Liver (tissue), 3 donors: ENCODE measurements at regions not wholly inside any gene's neighbourhood (a gene's known extent, or its start where the extent isn't known, plus 50 kb on each side); places are given as distances from the start of the nearest gene placed in this dataset.

Experiments used
- EGR1 ChIP-seq, 2 donors: IDR thresholded peaks; 2 replicates each; pipeline ENCODE4 v1.6.1; 2016 to 2018; ENCODE audit warnings: antibody characterized with exemption in 2 of 2, low read depth in 2 of 2
- FOXA1 ChIP-seq: IDR thresholded peaks from 2 replicates; pipeline ENCODE4 v1.6.1; 2016; ENCODE audit warnings: antibody characterized with exemption
- GABPA ChIP-seq, 2 donors: IDR thresholded peaks in 1 of 2; conservative IDR thresholded peaks in 1 of 2; 2 replicates each; pipeline ENCODE4 v1.6.1; 2016; ENCODE audit warnings: antibody characterized with exemption in 2 of 2, mild to moderate bottlenecking in 1 of 2, moderate library complexity in 1 of 2
- HNF4G ChIP-seq: IDR thresholded peaks from 2 replicates; pipeline ENCODE4 v1.6.1; 2016; ENCODE audit warnings: antibody characterized with exemption
- NR2F2 ChIP-seq: IDR thresholded peaks from 2 replicates; pipeline ENCODE4 v1.6.1; 2016; ENCODE audit warnings: antibody characterized with exemption
- RAD21 ChIP-seq, 2 donors: IDR thresholded peaks; 2 replicates each; pipeline ENCODE4 v1.6.1; 2016; ENCODE audit warnings: antibody characterized with exemption in 2 of 2, mild to moderate bottlenecking in 2 of 2
- TAF1 ChIP-seq: conservative IDR thresholded peaks from 2 replicates; pipeline ENCODE4 v1.6.1; 2016; ENCODE audit warnings: antibody characterized with exemption, mild to moderate bottlenecking
- TF ChIP-seq, protein P1 (sequence below): IDR thresholded peaks from 2 replicates; pipeline ENCODE4 v1.6.1; 2016; ENCODE audit warnings: antibody characterized with exemption
- TF ChIP-seq, protein P2 (sequence below): fragments of 150-350 bp; IDR thresholded peaks from 2 replicates; pipeline ENCODE4 v1.5.1; 2017; ENCODE audit warnings: improper control_type of control experiment, low read depth, low read length; ENCODE audit not compliant: missing input control
- TF ChIP-seq, protein P3 (sequence below): IDR thresholded peaks from 2 replicates; pipeline ENCODE4 v1.6.1; 2016; ENCODE audit warnings: antibody characterized with exemption, mild to moderate bottlenecking
- donor health status: healthy.
- donor health status: healthy.

DNA sequence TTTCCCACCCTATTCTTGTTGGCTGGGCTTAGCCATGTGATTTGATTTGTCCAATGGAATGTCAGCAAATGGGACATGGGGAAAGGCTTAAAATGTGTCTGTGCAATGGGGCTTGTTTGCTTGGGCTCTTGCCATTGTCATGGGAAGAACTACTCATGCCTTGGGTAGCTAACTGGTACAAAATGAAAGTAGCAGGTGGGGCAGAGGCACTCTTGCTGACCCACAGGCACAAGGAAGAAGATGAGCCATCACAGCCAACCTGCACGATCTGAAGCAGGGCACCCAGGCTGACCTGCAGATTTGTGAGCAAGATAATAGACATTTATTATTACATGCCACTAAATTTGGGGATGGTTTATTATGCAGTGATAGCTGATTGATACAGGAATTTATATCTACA lies 305.9 kb upstream of the CAMK1G start:
- TF ChIP-seq, protein P1, sequence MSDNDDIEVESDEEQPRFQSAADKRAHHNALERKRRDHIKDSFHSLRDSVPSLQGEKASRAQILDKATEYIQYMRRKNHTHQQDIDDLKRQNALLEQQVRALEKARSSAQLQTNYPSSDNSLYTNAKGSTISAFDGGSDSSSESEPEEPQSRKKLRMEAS = no peak
- TF ChIP-seq, protein P2, sequence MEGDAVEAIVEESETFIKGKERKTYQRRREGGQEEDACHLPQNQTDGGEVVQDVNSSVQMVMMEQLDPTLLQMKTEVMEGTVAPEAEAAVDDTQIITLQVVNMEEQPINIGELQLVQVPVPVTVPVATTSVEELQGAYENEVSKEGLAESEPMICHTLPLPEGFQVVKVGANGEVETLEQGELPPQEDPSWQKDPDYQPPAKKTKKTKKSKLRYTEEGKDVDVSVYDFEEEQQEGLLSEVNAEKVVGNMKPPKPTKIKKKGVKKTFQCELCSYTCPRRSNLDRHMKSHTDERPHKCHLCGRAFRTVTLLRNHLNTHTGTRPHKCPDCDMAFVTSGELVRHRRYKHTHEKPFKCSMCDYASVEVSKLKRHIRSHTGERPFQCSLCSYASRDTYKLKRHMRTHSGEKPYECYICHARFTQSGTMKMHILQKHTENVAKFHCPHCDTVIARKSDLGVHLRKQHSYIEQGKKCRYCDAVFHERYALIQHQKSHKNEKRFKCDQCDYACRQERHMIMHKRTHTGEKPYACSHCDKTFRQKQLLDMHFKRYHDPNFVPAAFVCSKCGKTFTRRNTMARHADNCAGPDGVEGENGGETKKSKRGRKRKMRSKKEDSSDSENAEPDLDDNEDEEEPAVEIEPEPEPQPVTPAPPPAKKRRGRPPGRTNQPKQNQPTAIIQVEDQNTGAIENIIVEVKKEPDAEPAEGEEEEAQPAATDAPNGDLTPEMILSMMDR = no peak
- TF ChIP-seq NR2F2 (no peak), EGR1 (IDR thresholded peaks at IDR 0.05; ENCODE audit: low read depth in 2 of 2) (no peak), GABPA (IDR thresholded peaks at IDR 0.05 in 1 of 2, conservative IDR thresholded peaks at IDR 0.05 in 1 of 2) (no peak), RAD21 (IDR thresholded peaks at IDR 0.05) (no peak), TAF1 (no peak), HNF4G (no peak), FOXA1 (no peak)
- TF ChIP-seq, protein P3, sequence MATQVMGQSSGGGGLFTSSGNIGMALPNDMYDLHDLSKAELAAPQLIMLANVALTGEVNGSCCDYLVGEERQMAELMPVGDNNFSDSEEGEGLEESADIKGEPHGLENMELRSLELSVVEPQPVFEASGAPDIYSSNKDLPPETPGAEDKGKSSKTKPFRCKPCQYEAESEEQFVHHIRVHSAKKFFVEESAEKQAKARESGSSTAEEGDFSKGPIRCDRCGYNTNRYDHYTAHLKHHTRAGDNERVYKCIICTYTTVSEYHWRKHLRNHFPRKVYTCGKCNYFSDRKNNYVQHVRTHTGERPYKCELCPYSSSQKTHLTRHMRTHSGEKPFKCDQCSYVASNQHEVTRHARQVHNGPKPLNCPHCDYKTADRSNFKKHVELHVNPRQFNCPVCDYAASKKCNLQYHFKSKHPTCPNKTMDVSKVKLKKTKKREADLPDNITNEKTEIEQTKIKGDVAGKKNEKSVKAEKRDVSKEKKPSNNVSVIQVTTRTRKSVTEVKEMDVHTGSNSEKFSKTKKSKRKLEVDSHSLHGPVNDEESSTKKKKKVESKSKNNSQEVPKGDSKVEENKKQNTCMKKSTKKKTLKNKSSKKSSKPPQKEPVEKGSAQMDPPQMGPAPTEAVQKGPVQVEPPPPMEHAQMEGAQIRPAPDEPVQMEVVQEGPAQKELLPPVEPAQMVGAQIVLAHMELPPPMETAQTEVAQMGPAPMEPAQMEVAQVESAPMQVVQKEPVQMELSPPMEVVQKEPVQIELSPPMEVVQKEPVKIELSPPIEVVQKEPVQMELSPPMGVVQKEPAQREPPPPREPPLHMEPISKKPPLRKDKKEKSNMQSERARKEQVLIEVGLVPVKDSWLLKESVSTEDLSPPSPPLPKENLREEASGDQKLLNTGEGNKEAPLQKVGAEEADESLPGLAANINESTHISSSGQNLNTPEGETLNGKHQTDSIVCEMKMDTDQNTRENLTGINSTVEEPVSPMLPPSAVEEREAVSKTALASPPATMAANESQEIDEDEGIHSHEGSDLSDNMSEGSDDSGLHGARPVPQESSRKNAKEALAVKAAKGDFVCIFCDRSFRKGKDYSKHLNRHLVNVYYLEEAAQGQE = no peak
